Hepatocyte (in vitro differentiated cells): ENCODE measurements at regions not wholly inside any gene's neighbourhood (a gene's known extent, or its start where the extent isn't known, plus 50 kb on each side); places are given as distances from the start of the nearest gene placed in this dataset.

ENCODE experiments used
- DNase-seq: peaks from one replicate; pipeline ENCODE4 v3.0.0-alpha.2; 2016; ENCODE audit warnings: low spot score
- H2AFZ ChIP-seq: fragments of 200-600 bp; sonication (generic); 2 replicates; pipeline ENCODE4 v1.6.0; 2016; ENCODE audit warnings: antibody characterized with exemption, mild to moderate bottlenecking
- H3K27ac ChIP-seq: fragments of 200-600 bp; sonication (generic); 2 replicates; pipeline ENCODE4 v1.5.1; 2016; ENCODE audit warnings: mild to moderate bottlenecking
- H3K27me3 ChIP-seq: fragments of 200-600 bp; sonication (generic); 2 replicates; pipeline ENCODE4 v1.6.1; 2016
- H3K36me3 ChIP-seq: fragments of 200-600 bp; sonication (generic); replicated peaks from 2 replicates; pipeline ENCODE4 v1.5.1; 2016; ENCODE audit warnings: low read depth; ENCODE audit not compliant: insufficient read depth
- H3K4me1 ChIP-seq: fragments of 200-600 bp; sonication (generic); 2 replicates; pipeline ENCODE4 v1.5.1; 2016; ENCODE audit warnings: mild to moderate bottlenecking, moderate library complexity; ENCODE audit not compliant: insufficient read depth
- H3K4me2 ChIP-seq: fragments of 200-600 bp; sonication (generic); 2 replicates; pipeline ENCODE4 v1.6.0; 2016
- H3K4me3 ChIP-seq: fragments of 200-600 bp; sonication (generic); 2 replicates; pipeline ENCODE4 v1.5.1; 2016; ENCODE audit warnings: mild to moderate bottlenecking
- H3K79me2 ChIP-seq: fragments of 200-600 bp; sonication (generic); 2 replicates; pipeline ENCODE4 v1.6.0; 2017; ENCODE audit warnings: mild to moderate bottlenecking
- H3K9me2 ChIP-seq: fragments of 200-600 bp; sonication (generic); replicated peaks from 2 replicates; pipeline ENCODE4 v1.6.0; 2017; ENCODE audit warnings: mild to moderate bottlenecking; ENCODE audit not compliant: insufficient read depth
- H3K9me3 ChIP-seq: fragments of 200-600 bp; sonication (generic); 2 replicates; pipeline ENCODE4 v1.5.1; 2016; ENCODE audit warnings: low read depth, mild to moderate bottlenecking
- H4K20me1 ChIP-seq: fragments of 200-600 bp; sonication (generic); 2 replicates; pipeline ENCODE4 v1.6.0; 2016; ENCODE audit warnings: mild to moderate bottlenecking; ENCODE audit not compliant: insufficient read depth, poor library complexity, severe bottlenecking
- CTCF ChIP-seq: fragments of 200-600 bp; sonication (generic); IDR thresholded peaks from 2 replicates; pipeline ENCODE4 v1.5.1; 2016; ENCODE audit warnings: antibody characterized with exemption, mild to moderate bottlenecking; ENCODE audit not compliant: poor library complexity
- EZH2 ChIP-seq: fragments of 200-600 bp; sonication (generic); IDR thresholded peaks from 2 replicates; pipeline ENCODE4 v1.6.1; 2016; ENCODE audit warnings: antibody characterized with exemption, mild to moderate bottlenecking, borderline replicate concordance
- EZH2phosphoT487 ChIP-seq: fragments of 200-600 bp; sonication (generic); IDR thresholded peaks from one replicate; pipeline ENCODE4 v1.6.1; 2018; ENCODE audit warnings: antibody characterized with exemption, mild to moderate bottlenecking, low read depth, moderate library complexity; ENCODE audit not compliant: unreplicated experiment, severe bottlenecking
- WGBS: methylation state at CpG from one replicate; pipeline ENCODE4 v1.1.6; 2016; ENCODE audit warnings: low lambda C conversion rate; ENCODE audit errors: missing lambda C conversion rate; 5-methylcytosine and 5-hydroxymethylcytosine counted together

- H3K9me3 ChIP-seq = no peaks in the 10 kb centered on the region
- no peaks in the 10 kb centered on the region for H3K27me3 ChIP-seq
- H3K4me1 ChIP-seq = no peaks in the 10 kb centered on the region
- no peak overlapping the region for H3K4me2 ChIP-seq
- no peak for DNase-seq
- TF ChIP-seq CTCF (no peak), EZH2phosphoT487 (no peak), EZH2 (no peak)
- H2AFZ ChIP-seq = no peak overlapping the region
- H3K27ac ChIP-seq = no peak overlapping the region
- WGBS = 98% methylated on average over 8 of the region's 8 CpGs
- H3K4me3 ChIP-seq = no peak overlapping the region
- no peaks in the 10 kb centered on the region for H3K36me3 ChIP-seq
- no peaks in the 10 kb centered on the region for H3K79me2 ChIP-seq
- H3K9me2 ChIP-seq = no peaks in the 10 kb centered on the region
- no peaks in the 10 kb centered on the region for H4K20me1 ChIP-seq
Measured at GRCh38 chr10:118485641-118486040, 109.8 kb downstream of the PRLHR start.

- H2AFZ ChIP-seq = no peak overlapping the region
Measured at GRCh38 chr10:118484152-118484871, 111.1 kb downstream of the PRLHR start.

GRCh38 chr10:118483496-118483895 is 112.0 kb downstream of the PRLHR start:
- Histone ChIP-seq H3K4me2 (no peak overlapping the region), H3K27me3 (no peaks in the 10 kb centered on the region), H3K79me2 (no peaks in the 10 kb centered on the region), H3K36me3 (no peaks in the 10 kb centered on the region), H3K9me3 (no peaks in the 10 kb centered on the region), H4K20me1 (no peaks in the 10 kb centered on the region), H3K4me1 (no peaks in the 10 kb centered on the region), H3K27ac (no peak overlapping the region), H2AFZ (no peak overlapping the region), H3K4me3 (no peak overlapping the region), H3K9me2 (no peaks in the 10 kb centered on the region)
- 87% methylated on average over 6 of the region's 6 CpGs for WGBS
- TF ChIP-seq EZH2phosphoT487 = no peak
- DNase-seq = no peak

More at GRCh38 chr10:118484152-118484871, 111.1 kb downstream of the PRLHR start:
- Histone ChIP-seq H3K9me2 (no peaks in the 10 kb centered on the region), H3K4me1 (no peaks in the 10 kb centered on the region), H3K36me3 (no peaks in the 10 kb centered on the region), H3K4me3 (no peak overlapping the region), H4K20me1 (no peaks in the 10 kb centered on the region), H3K27ac (no peak overlapping the region), H3K27me3 (no peaks in the 10 kb centered on the region), H3K79me2 (no peaks in the 10 kb centered on the region), H3K4me2 (no peak overlapping the region), H3K9me3 (no peaks in the 10 kb centered on the region)
- TF ChIP-seq CTCF (no peak), EZH2 (no peak), EZH2phosphoT487 (no peak)
- no peak for DNase-seq
- 91% methylated on average over 5 of the region's 5 CpGs for WGBS

- no peak for DNase-seq
- 81% methylated on average over 17 of the region's 17 CpGs for WGBS
- no peak overlapping the region for H3K27ac ChIP-seq
Measured at GRCh38 chr10:118482393-118483331, 112.8 kb downstream of the PRLHR start.

More at GRCh38 chr10:118482393-118483331, 112.8 kb downstream of the PRLHR start:
- H3K9me3 ChIP-seq = no peaks in the 10 kb centered on the region
- H3K4me2 ChIP-seq = no peak overlapping the region
- TF ChIP-seq CTCF (no peak), EZH2phosphoT487 (no peak), EZH2 (no peak)
- H3K9me2 ChIP-seq = no peaks in the 10 kb centered on the region
- H3K79me2 ChIP-seq = no peaks in the 10 kb centered on the region
- no peak overlapping the region for H2AFZ ChIP-seq
- H3K4me1 ChIP-seq = no peaks in the 10 kb centered on the region
- H3K36me3 ChIP-seq = no peaks in the 10 kb centered on the region
- H4K20me1 ChIP-seq = no peaks in the 10 kb centered on the region
- H3K27me3 ChIP-seq = no peaks in the 10 kb centered on the region
- H3K4me3 ChIP-seq = no peak overlapping the region
